Breast epithelium (tissue), 4 donors: ENCODE measurements at regions not wholly inside any gene's neighbourhood (a gene's known extent, or its start where the extent isn't known, plus 50 kb on each side); places are given as distances from the start of the nearest gene placed in this dataset.

Experiments
- DNase-seq, 2 donors: peaks; one replicate each; pipeline ENCODE4 v3.0.0-alpha.2; 2019; ENCODE audit warnings: low spot score in 2 of 2
- H3K27ac ChIP-seq, 2 donors: fragments of 200-600 bp; sonication (generic) in 1 of 2; one replicate each; pipeline ENCODE4 v1.5.1; 2016 to 2019; ENCODE audit warnings: mild to moderate bottlenecking in 1 of 2
- H3K27me3 ChIP-seq, 2 donors: fragments of 200-600 bp; sonication (generic) in 1 of 2; one replicate each; pipeline versions ENCODE4 v1.5.1 to v1.6.0; 2017 to 2019; ENCODE audit warnings: control low read depth in 1 of 2, mild to moderate bottlenecking in 1 of 2
- H3K36me3 ChIP-seq: fragments of 200-600 bp; one replicate; pipeline ENCODE4 v1.5.1; 2019
- H3K4me1 ChIP-seq, 2 donors: fragments of 200-600 bp; sonication (generic); one replicate each; pipeline ENCODE4 v1.5.1; 2016 to 2019; ENCODE audit warnings: control low read depth in 1 of 2
- H3K4me3 ChIP-seq, 3 donors: fragments of 200-600 bp; sonication (generic); 1 replicate in 2 of 3; 2 replicates in 1 of 3; pipeline ENCODE4 v1.5.1; 2016 to 2019; ENCODE audit warnings: mild to moderate bottlenecking in 3 of 3, moderate library complexity in 2 of 3
- H3K9me3 ChIP-seq, 2 donors: fragments of 200-600 bp; sonication (generic) in 1 of 2; one replicate each; pipeline ENCODE4 v1.5.1; 2016 to 2019; ENCODE audit warnings: control low read depth in 1 of 2
- CTCF ChIP-seq, 3 donors: fragments of 450-650 bp; IDR thresholded peaks; one replicate each; pipeline ENCODE4 v1.5.1; 2016 to 2017; ENCODE audit warnings: antibody characterized with exemption in 3 of 3, mild to moderate bottlenecking in 3 of 3, moderate library complexity in 3 of 3
- POLR2A ChIP-seq: fragments of 450-650 bp; IDR thresholded peaks from one replicate; pipeline ENCODE4 v1.6.1; 2016; ENCODE audit warnings: antibody characterized with exemption, mild to moderate bottlenecking, moderate library complexity
- POLR2AphosphoS5 ChIP-seq, 3 donors: sonication (generic); formaldehyde crosslinking; IDR thresholded peaks; one replicate each; pipeline ENCODE4 v1.6.1; 2017; ENCODE audit warnings: antibody characterized with exemption in 3 of 3
- intact Hi-C: fragments of 100-400 bp; cut with DNase I; formaldehyde crosslinking; loops from one replicate; pipeline ENCODE4 v1.15.1; 2023; ENCODE audit warnings: low total_unique reads

- Histone ChIP-seq H3K36me3 (no peaks in the 10 kb centered on the region), H3K27ac (no peak overlapping the region), H3K4me3 (no peak overlapping the region), H3K9me3 (peaks cover 0 to 8% of the 10 kb centered on the region in 2 donors), H3K27me3 (peaks cover 0 to 13% of the 10 kb centered on the region in 2 donors), H3K4me1 (no peaks in the 10 kb centered on the region)
- DNase-seq = no peak
- TF ChIP-seq CTCF (IDR thresholded peaks at IDR 0.05) (no peak), POLR2A (no peak), POLR2AphosphoS5 (IDR thresholded peaks at IDR 0.05) (no peak)
- intact Hi-C loops = no loop called here
Observed at GRCh38 chrX:10900585-10901289, 210.4 kb upstream of the HCCS start.

GRCh38 chrX:10901290-10901633 lies 209.9 kb upstream of the HCCS start:
- peaks cover 0 to 13% of the 10 kb centered on the region in 2 donors for H3K27me3 ChIP-seq
- DNase-seq = no peak
- no peak overlapping the region for H3K4me3 ChIP-seq
- no peaks in the 10 kb centered on the region for H3K4me1 ChIP-seq
- no peak for TF ChIP-seq POLR2A
- TF ChIP-seq POLR2AphosphoS5 (IDR thresholded peaks at IDR 0.05) = no peak
- TF ChIP-seq CTCF (IDR thresholded peaks at IDR 0.05) = no peak
- intact Hi-C loops = no loop called here
- no peak overlapping the region for H3K27ac ChIP-seq
- no peaks in the 10 kb centered on the region for H3K36me3 ChIP-seq
- H3K9me3 ChIP-seq = peaks cover 0 to 8% of the 10 kb centered on the region in 2 donors

GRCh38 chrX:10902001-10902400 lies 209.1 kb upstream of the HCCS start:
- H3K4me3 ChIP-seq = no peak overlapping the region
- peaks cover 0 to 15% of the 10 kb centered on the region in 2 donors for H3K9me3 ChIP-seq
- no peak overlapping the region for H3K27ac ChIP-seq
- no peak for TF ChIP-seq POLR2AphosphoS5 (IDR thresholded peaks at IDR 0.05)
- no peak for TF ChIP-seq POLR2A
- no peak for TF ChIP-seq CTCF (IDR thresholded peaks at IDR 0.05)
- no peaks in the 10 kb centered on the region for H3K36me3 ChIP-seq
- intact Hi-C loops = no loop called here
- no peak for DNase-seq
- H3K27me3 ChIP-seq = peaks cover 0 to 11% of the 10 kb centered on the region in 2 donors
- no peaks in the 10 kb centered on the region for H3K4me1 ChIP-seq

GRCh38 chrX:10903523-10903922 lies 207.6 kb upstream of the HCCS start:
- Histone ChIP-seq H3K36me3 (no peaks in the 10 kb centered on the region), H3K4me1 (no peaks in the 10 kb centered on the region), H3K9me3 (peaks cover 0 to 10% of the 10 kb centered on the region in 2 donors), H3K27ac (no peak overlapping the region), H3K27me3 (no peaks in the 10 kb centered on the region), H3K4me3 (no peak overlapping the region)
- intact Hi-C loops = no loop called here
- DNase-seq = no peak
- TF ChIP-seq CTCF (IDR thresholded peaks at IDR 0.05) = no peak
- no peak for TF ChIP-seq POLR2A
- no peak for TF ChIP-seq POLR2AphosphoS5 (IDR thresholded peaks at IDR 0.05)

- intact Hi-C loops = no loop called here
Observed at GRCh38 chrX:10904220-10904619, 206.9 kb upstream of the HCCS start.

More at GRCh38 chrX:10904220-10904619, 206.9 kb upstream of the HCCS start:
- Histone ChIP-seq H3K4me3 (no peak overlapping the region), H3K9me3 (peaks cover 0 to 10% of the 10 kb centered on the region in 2 donors), H3K27me3 (no peaks in the 10 kb centered on the region), H3K36me3 (no peaks in the 10 kb centered on the region), H3K27ac (no peak overlapping the region), H3K4me1 (no peaks in the 10 kb centered on the region)
- TF ChIP-seq CTCF (IDR thresholded peaks at IDR 0.05) = no peak
- TF ChIP-seq POLR2A = no peak
- TF ChIP-seq POLR2AphosphoS5 (IDR thresholded peaks at IDR 0.05) = no peak
- no peak for DNase-seq
